NB4 (cell line): ENCODE measurements at regions not wholly inside any gene's neighbourhood (a gene's known extent, or its start where the extent isn't known, plus 50 kb on each side); places are given as distances from the start of the nearest gene placed in this dataset.

Experiments
- MAX ChIP-seq: IDR thresholded peaks from 2 replicates; pipeline ENCODE4 v1.6.1; 2011; ENCODE audit warnings: low read depth, low read length
- MYC ChIP-seq: IDR thresholded peaks from 2 replicates; pipeline ENCODE4 v1.6.1; 2011; ENCODE audit warnings: low read depth, low read length
- TF ChIP-seq, protein P1 (sequence below): IDR thresholded peaks from one replicate; pipeline ENCODE4 v1.5.1; 2012; ENCODE audit warnings: low read depth, low read length

- TF ChIP-seq, protein P1, sequence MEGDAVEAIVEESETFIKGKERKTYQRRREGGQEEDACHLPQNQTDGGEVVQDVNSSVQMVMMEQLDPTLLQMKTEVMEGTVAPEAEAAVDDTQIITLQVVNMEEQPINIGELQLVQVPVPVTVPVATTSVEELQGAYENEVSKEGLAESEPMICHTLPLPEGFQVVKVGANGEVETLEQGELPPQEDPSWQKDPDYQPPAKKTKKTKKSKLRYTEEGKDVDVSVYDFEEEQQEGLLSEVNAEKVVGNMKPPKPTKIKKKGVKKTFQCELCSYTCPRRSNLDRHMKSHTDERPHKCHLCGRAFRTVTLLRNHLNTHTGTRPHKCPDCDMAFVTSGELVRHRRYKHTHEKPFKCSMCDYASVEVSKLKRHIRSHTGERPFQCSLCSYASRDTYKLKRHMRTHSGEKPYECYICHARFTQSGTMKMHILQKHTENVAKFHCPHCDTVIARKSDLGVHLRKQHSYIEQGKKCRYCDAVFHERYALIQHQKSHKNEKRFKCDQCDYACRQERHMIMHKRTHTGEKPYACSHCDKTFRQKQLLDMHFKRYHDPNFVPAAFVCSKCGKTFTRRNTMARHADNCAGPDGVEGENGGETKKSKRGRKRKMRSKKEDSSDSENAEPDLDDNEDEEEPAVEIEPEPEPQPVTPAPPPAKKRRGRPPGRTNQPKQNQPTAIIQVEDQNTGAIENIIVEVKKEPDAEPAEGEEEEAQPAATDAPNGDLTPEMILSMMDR = no peak
- TF ChIP-seq MYC (no peak), MAX (no peak)
Observed at GRCh38 chr9:79006546-79006945, 565.2 kb upstream of the TLE4 start.
